ENCODE measurements at regions not wholly inside any gene's neighbourhood (a gene's known extent, or its start where the extent isn't known, plus 50 kb on each side); places are given as distances from the start of the nearest gene placed in this dataset.

DNA sequence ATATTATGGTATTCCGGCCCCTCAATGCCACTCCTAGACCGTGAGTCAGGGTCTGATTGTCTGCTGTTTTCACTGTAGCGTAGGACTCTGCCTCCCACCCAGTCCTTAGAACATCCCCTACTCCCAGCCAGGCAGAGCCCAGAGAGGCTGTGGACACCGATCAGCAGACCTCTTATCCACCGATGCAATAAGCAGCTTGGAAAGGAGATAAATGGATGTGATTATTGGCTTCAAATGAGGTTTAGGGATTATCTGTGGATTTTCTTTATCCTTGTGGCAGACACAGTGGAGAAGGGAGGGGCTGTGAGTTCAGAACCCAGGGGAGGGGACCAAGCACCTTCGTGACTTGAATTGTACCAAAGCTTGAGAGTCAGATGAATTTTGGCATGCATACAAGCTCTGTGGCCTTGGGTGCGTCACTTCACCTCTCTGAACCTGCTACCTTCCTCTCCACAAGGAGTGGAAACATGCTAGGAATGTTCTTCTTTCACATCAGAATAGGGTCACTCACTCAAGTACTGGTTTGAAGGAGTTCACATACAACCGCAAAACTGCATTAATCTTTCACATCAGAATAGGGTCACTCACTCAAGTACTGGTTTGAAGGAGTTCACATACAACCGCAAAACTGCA, 83.1 kb upstream of the CPLX2 start:
- intact Hi-C loops (cut with micrococcal nuclease): no loop called here
- Histone ChIP-seq H3K27me3 (ENCODE audit: control insufficient read depth, insufficient read depth, low read length) (peaks cover 5% of the 10 kb centered on the region), H3K27ac (ENCODE audit: low read length) (no peak overlapping the region), H3K36me3 (ENCODE audit: control insufficient read depth, insufficient read depth, low read length) (no peaks in the 10 kb centered on the region), H3K4me1 (ENCODE audit: control insufficient read depth, insufficient read depth, low read length) (no peaks in the 10 kb centered on the region), H3K4me3 (ENCODE audit: low read length) (no peak overlapping the region), H3K9me3 (ENCODE audit: control insufficient read depth, insufficient read depth, low read length) (no peaks in the 10 kb centered on the region)
- Mint-ChIP-seq H3K9me3 (no peaks in the 10 kb centered on the region), H3K4me3 (no peak overlapping the region), H3K27me3 (ENCODE audit: low read depth in 2 of 2) (peaks cover 21 to 46% of the 10 kb centered on the region in 2 donors), H3K27ac (no peak overlapping the region), H3K36me3 (no peaks in the 10 kb centered on the region), H3K4me1 (no peaks in the 10 kb centered on the region)
- WGBS (ENCODE audit: insufficient coverage): 83% methylated on average over 9 of the region's 9 CpGs
- no peak for ATAC-seq
- TF ChIP-seq, protein P1, sequence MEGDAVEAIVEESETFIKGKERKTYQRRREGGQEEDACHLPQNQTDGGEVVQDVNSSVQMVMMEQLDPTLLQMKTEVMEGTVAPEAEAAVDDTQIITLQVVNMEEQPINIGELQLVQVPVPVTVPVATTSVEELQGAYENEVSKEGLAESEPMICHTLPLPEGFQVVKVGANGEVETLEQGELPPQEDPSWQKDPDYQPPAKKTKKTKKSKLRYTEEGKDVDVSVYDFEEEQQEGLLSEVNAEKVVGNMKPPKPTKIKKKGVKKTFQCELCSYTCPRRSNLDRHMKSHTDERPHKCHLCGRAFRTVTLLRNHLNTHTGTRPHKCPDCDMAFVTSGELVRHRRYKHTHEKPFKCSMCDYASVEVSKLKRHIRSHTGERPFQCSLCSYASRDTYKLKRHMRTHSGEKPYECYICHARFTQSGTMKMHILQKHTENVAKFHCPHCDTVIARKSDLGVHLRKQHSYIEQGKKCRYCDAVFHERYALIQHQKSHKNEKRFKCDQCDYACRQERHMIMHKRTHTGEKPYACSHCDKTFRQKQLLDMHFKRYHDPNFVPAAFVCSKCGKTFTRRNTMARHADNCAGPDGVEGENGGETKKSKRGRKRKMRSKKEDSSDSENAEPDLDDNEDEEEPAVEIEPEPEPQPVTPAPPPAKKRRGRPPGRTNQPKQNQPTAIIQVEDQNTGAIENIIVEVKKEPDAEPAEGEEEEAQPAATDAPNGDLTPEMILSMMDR (IDR thresholded peaks at IDR 0.05): no peak
- DNase-seq: no peak

DNA sequence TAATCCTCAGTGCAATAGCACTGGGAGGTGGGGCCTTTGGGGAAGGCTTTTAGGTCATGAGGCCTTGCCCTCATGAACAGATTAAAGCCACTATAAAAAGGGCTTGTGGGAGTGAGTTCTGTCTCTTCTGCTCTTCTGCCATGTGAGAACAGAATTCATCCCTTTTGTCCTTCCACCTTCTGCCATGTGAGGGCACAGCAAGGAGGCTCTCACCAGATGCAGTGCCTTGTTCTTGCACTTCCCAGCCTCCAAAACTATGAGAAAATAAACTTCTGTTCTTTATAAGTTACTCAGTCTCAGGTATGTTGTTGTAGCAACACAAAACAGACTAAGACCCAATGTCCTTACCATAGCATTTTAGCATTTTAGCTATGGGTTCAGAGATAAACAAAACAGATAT, 81.7 kb upstream of the CPLX2 start:
- Histone ChIP-seq H3K27ac (ENCODE audit: low read length) (no peak overlapping the region), H3K4me3 (ENCODE audit: low read length) (no peak overlapping the region), H3K9me3 (ENCODE audit: control insufficient read depth, insufficient read depth, low read length) (no peaks in the 10 kb centered on the region), H3K27me3 (ENCODE audit: control insufficient read depth, insufficient read depth, low read length) (peaks cover 14% of the 10 kb centered on the region), H3K4me1 (ENCODE audit: control insufficient read depth, insufficient read depth, low read length) (no peaks in the 10 kb centered on the region), H3K36me3 (ENCODE audit: control insufficient read depth, insufficient read depth, low read length) (no peaks in the 10 kb centered on the region)
- intact Hi-C loops (cut with micrococcal nuclease): no loop called here
- Mint-ChIP-seq H3K36me3 (no peaks in the 10 kb centered on the region), H3K27me3 (ENCODE audit: low read depth in 2 of 2) (peaks cover 28 to 60% of the 10 kb centered on the region in 2 donors), H3K9me3 (no peaks in the 10 kb centered on the region), H3K4me3 (no peak overlapping the region), H3K4me1 (no peaks in the 10 kb centered on the region), H3K27ac (no peak overlapping the region)
- DNase-seq (no peak), ATAC-seq (no peak)
- TF ChIP-seq, protein P1 (IDR thresholded peaks at IDR 0.05): no peak

DNA sequence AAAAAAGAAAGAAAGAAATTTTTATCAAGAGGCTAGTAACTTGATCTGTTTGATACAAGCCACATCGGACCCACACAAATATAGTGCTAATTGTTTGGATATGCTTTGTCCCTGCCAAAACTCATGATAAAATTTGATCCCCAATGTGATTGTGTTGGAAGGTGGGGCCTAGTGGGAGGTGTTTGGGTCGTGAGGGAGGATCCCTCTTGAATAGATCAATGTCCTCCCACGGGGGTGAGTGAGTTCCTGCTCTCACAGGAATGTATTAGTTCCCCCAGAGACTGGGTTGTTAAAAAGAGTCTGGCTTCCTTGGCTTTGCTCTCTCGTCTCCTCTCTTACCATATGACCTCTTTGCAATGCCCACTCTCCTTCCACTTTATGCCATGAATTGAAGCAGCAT, 80.6 kb upstream of the CPLX2 start:
- H3K27me3 ChIP-seq (ENCODE audit: control insufficient read depth, insufficient read depth, low read length): peaks cover 17% of the 10 kb centered on the region
- H3K9me3 Mint-ChIP-seq: peaks cover 1 to 2% of the 10 kb centered on the region in 2 donors
- H3K27ac Mint-ChIP-seq: no peak overlapping the region
- 76% methylated on average over 4 of the region's 4 CpGs for WGBS (ENCODE audit: insufficient coverage)
- H3K27ac ChIP-seq (ENCODE audit: low read length): no peak overlapping the region
- no peak overlapping the region for H3K4me3 Mint-ChIP-seq
- H3K36me3 Mint-ChIP-seq: no peaks in the 10 kb centered on the region
- TF ChIP-seq, protein P1 (IDR thresholded peaks at IDR 0.05): no peak
- DNase-seq: no peak
- no peak for ATAC-seq
- H3K36me3 ChIP-seq (ENCODE audit: control insufficient read depth, insufficient read depth, low read length): no peaks in the 10 kb centered on the region
- peaks cover 0 to 2% of the 10 kb centered on the region in 2 donors for H3K4me1 Mint-ChIP-seq
- intact Hi-C loops (cut with micrococcal nuclease): no loop called here
- H3K9me3 ChIP-seq (ENCODE audit: control insufficient read depth, insufficient read depth, low read length): no peaks in the 10 kb centered on the region
- no peak overlapping the region for H3K4me3 ChIP-seq (ENCODE audit: low read length)
- no peaks in the 10 kb centered on the region for H3K4me1 ChIP-seq (ENCODE audit: control insufficient read depth, insufficient read depth, low read length)
- H3K27me3 Mint-ChIP-seq (ENCODE audit: low read depth in 2 of 2): peaks cover 33 to 71% of the 10 kb centered on the region in 2 donors

DNA sequence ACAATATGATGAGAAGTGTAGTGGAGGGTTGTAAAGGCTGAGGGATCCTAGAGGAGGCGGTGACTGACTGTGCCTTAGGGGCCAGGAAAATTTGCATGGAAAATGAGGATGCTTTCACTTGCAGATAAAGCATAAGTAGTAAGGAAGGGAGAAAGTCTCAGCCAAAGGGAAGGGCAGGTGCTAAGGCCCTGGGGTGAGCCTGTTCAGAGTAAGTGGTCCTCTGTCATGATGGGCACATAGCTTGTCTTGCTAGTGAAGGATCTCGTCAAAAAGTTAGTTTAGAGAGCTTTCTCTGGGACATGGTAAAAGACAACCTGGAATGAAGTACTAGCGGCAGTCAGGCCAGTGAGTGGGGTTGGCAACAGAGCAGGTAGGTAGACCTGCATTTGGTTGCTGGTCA, 75.4 kb upstream of the CPLX2 start:
- 70% methylated on average over 3 of the region's 3 CpGs for WGBS (ENCODE audit: insufficient coverage)
- Histone ChIP-seq H3K27me3 (ENCODE audit: control insufficient read depth, insufficient read depth, low read length) (peaks cover 50% of the 10 kb centered on the region), H3K27ac (ENCODE audit: low read length) (no peak overlapping the region), H3K36me3 (ENCODE audit: control insufficient read depth, insufficient read depth, low read length) (no peaks in the 10 kb centered on the region), H3K4me1 (ENCODE audit: control insufficient read depth, insufficient read depth, low read length) (peaks cover 8% of the 10 kb centered on the region), H3K4me3 (ENCODE audit: low read length) (no peak overlapping the region), H3K9me3 (ENCODE audit: control insufficient read depth, insufficient read depth, low read length) (peaks cover 7% of the 10 kb centered on the region)
- no peak overlapping the region for H3K4me3 Mint-ChIP-seq
- TF ChIP-seq, protein P1 (IDR thresholded peaks at IDR 0.05): no peak
- peaks cover 3% of the 10 kb centered on the region in 2 donors for H3K9me3 Mint-ChIP-seq
- DNase-seq (no peak), ATAC-seq (no peak)
- no peaks in the 10 kb centered on the region for H3K36me3 Mint-ChIP-seq
- H3K27me3 Mint-ChIP-seq (ENCODE audit: low read depth in 2 of 2): peaks cover 57 to 64% of the 10 kb centered on the region in 2 donors
- intact Hi-C loops (cut with micrococcal nuclease): no loop called here
- H3K27ac Mint-ChIP-seq: no peak overlapping the region
- H3K4me1 Mint-ChIP-seq: peaks cover 10 to 30% of the 10 kb centered on the region in 2 donors
